ENCODE measurements at regions not wholly inside any gene's neighbourhood (a gene's known extent, or its start where the extent isn't known, plus 50 kb on each side); places are given as distances from the start of the nearest gene placed in this dataset.

DNA sequence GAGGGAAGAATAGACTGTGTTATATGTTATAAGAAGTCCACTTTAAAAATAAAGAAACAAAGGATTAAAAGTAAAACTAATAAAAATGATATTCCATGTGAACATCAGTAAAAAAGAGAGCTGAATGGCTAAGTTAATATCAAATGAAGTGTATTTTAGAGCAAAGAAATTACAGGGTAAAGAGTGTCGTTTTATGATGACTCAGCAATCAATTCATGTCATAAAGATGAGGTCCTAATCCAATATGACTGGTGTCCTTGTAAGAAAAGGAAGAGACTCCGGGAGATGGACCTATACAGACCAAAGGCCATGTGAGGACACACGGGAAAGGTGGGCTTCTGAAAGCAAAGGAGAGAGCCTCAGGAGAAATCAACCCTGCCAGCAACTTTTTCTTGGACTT, 615.5 kb upstream of the KLHL29 start:
- DNase-seq (ENCODE audit: low read depth in 2 of 2) = no peak
- no peak overlapping the region for H3K4me3 ChIP-seq (replicated peaks in 1 of 2; ENCODE audit: low read depth in 2 of 2, low read length in 2 of 2)
- TF ChIP-seq, protein P1, sequence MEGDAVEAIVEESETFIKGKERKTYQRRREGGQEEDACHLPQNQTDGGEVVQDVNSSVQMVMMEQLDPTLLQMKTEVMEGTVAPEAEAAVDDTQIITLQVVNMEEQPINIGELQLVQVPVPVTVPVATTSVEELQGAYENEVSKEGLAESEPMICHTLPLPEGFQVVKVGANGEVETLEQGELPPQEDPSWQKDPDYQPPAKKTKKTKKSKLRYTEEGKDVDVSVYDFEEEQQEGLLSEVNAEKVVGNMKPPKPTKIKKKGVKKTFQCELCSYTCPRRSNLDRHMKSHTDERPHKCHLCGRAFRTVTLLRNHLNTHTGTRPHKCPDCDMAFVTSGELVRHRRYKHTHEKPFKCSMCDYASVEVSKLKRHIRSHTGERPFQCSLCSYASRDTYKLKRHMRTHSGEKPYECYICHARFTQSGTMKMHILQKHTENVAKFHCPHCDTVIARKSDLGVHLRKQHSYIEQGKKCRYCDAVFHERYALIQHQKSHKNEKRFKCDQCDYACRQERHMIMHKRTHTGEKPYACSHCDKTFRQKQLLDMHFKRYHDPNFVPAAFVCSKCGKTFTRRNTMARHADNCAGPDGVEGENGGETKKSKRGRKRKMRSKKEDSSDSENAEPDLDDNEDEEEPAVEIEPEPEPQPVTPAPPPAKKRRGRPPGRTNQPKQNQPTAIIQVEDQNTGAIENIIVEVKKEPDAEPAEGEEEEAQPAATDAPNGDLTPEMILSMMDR (IDR thresholded peaks at IDR 0.05; ENCODE audit: low read depth, low read length) = no peak

DNA sequence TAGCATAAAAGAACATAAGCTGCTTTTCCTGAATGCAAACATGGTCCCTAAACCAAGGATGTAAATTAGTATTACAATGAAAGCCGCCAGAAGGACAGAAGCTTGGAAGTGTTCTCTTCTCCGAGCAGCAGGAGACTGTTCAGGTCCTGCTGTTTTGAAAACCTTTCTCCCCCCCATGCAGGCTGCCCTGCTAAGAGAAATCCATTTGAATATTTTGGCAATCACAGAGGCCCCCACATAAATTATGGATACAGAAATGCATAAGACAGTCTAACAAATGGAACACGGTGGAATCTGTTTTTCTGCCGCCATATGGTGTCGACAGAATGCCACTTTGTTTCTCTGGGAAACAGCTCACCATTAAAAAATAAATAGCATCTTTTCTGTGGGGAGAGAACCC, 600.4 kb upstream of the KLHL29 start:
- DNase-seq (ENCODE audit: low read depth in 2 of 2) = no peak
- TF ChIP-seq, protein P1 (IDR thresholded peaks at IDR 0.05; ENCODE audit: low read depth, low read length) = no peak
- no peak overlapping the region for H3K4me3 ChIP-seq (replicated peaks in 1 of 2; ENCODE audit: low read depth in 2 of 2, low read length in 2 of 2)

DNA sequence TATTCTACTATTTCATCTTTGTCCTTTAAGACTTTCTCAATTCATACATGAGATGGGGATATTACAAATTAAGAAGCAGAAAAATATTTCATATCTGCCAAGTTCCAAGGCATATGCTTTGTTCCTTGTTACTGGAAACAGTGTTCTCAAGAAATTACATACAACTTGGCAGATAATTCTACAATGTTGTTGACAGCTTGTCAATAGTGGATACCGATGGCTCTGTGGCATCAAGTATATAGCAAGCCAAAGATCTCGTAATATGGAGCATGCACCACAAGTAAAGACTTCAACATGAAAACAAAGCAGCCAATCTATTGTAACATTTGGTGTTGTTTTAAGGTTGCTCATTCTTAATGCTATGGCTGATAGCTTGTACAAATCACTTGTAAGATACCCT, 598.2 kb upstream of the KLHL29 start:
- no peak overlapping the region for H3K4me3 ChIP-seq (replicated peaks in 1 of 2; ENCODE audit: low read depth in 2 of 2, low read length in 2 of 2)
- TF ChIP-seq, protein P1 (IDR thresholded peaks at IDR 0.05; ENCODE audit: low read depth, low read length) = no peak
- DNase-seq (ENCODE audit: low read depth in 2 of 2) = no peak

DNA sequence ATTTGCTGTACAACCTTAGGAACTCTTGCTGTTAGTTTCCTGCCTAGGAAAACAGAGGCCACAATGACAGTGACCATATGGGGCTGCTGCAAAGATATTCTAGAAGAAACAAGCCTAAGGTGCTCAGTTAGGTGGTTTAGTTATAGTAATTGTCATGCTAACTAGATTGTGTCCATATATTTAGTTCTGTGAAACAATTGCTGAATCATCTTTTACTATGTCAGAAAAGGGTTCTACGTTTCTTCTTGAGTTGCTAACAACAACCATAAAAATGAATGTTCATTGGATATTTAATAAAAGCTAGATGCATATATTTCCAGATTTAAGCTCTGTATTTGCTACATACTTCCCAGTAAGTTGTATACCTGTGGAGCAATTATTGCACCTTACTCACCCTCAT, 597.2 kb upstream of the KLHL29 start:
- no peak for DNase-seq (ENCODE audit: low read depth in 2 of 2)
- TF ChIP-seq, protein P1 (IDR thresholded peaks at IDR 0.05; ENCODE audit: low read depth, low read length) = no peak
- no peak overlapping the region for H3K4me3 ChIP-seq (replicated peaks in 1 of 2; ENCODE audit: low read depth in 2 of 2, low read length in 2 of 2)

DNA sequence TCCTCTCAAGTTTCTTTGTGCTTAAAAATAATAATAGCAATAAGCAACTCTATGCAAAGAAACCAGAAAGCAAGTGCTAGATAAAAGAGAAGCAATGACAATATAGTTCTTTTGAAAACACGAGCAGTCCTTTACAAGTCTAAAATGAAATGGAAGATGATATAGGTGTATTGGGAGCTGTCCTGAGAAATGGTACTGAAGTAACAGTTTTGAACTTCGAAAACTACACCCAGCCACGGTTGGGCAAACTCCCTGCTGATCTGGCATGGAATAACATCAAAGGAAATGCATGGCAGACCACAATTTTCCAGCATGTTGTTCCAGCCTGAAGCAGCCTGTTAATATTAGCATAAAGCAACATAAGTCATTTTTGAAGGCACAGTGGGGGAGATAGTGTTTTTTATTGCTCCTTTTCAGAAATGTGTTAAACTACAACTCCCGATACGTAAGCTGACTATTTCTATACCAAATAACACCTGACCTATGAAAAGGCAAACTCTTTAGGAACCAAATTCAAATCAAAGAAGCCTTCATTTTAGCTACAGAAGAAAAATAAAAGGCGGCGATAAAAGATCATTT, 596.1 kb upstream of the KLHL29 start:
- TF ChIP-seq, protein P1 (IDR thresholded peaks at IDR 0.05; ENCODE audit: low read depth, low read length) = no peak
- no peak overlapping the region for H3K4me3 ChIP-seq (replicated peaks in 1 of 2; ENCODE audit: low read depth in 2 of 2, low read length in 2 of 2)
- no peak for DNase-seq (ENCODE audit: low read depth in 2 of 2)

DNA sequence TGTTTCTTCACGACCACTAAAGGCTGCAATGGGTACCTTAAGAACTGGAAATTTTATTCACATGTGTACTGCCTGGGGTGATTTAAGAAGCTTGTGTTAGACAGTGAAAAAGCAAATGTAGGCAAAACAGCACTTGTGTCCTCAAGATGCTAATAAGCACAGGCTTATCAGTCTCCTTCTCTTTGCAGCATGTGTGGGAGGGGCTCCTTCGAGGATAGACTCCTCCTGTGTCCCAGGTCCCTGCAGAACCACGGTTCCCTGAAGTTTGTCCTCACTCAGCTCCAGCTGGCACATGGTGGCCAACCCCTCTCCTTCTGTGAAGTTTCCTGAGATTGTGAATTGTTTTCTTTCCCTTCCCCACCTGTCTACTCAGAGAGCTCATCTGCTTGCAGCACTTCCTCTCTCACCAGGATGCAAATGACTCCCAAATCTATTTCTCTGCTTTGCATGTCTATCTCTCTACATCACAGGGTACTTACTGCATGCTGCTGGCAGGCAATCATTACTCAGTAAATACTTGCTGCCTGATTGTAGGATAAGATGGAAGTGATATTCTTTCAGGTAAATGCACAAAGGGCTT, 589.6 kb upstream of the KLHL29 start:
- DNase-seq (ENCODE audit: low read depth in 2 of 2) = no peak
- no peak overlapping the region for H3K4me3 ChIP-seq (replicated peaks in 1 of 2; ENCODE audit: low read depth in 2 of 2, low read length in 2 of 2)
- TF ChIP-seq, protein P1 (IDR thresholded peaks at IDR 0.05; ENCODE audit: low read depth, low read length) = no peak

DNA sequence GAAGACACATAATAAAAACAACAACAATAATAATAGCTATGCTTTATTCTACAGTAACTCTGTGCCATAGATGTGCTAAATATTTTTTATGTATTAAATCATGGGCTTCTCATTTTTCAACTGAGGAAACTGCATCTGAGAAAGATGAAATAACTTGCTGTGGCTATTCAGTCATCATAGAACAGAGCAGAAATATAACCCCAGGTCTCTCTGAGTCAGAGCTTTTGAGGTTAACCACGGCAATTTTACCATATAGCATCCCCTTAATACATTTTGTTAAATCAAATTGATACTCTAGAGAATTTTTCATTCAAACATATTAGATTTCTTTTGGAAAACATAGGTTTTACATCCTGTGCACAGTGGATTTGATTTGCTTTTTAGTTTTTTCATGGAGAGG, 586.6 kb upstream of the KLHL29 start:
- no peak overlapping the region for H3K4me3 ChIP-seq (replicated peaks in 1 of 2; ENCODE audit: low read depth in 2 of 2, low read length in 2 of 2)
- DNase-seq (ENCODE audit: low read depth in 2 of 2) = no peak
- TF ChIP-seq, protein P1 (IDR thresholded peaks at IDR 0.05; ENCODE audit: low read depth, low read length) = no peak

Data from cardiac fibroblast (primary cell).